ENCODE measurements at regions not wholly inside any gene's neighbourhood (a gene's known extent, or its start where the extent isn't known, plus 50 kb on each side); places are given as distances from the start of the nearest gene placed in this dataset.

DNA sequence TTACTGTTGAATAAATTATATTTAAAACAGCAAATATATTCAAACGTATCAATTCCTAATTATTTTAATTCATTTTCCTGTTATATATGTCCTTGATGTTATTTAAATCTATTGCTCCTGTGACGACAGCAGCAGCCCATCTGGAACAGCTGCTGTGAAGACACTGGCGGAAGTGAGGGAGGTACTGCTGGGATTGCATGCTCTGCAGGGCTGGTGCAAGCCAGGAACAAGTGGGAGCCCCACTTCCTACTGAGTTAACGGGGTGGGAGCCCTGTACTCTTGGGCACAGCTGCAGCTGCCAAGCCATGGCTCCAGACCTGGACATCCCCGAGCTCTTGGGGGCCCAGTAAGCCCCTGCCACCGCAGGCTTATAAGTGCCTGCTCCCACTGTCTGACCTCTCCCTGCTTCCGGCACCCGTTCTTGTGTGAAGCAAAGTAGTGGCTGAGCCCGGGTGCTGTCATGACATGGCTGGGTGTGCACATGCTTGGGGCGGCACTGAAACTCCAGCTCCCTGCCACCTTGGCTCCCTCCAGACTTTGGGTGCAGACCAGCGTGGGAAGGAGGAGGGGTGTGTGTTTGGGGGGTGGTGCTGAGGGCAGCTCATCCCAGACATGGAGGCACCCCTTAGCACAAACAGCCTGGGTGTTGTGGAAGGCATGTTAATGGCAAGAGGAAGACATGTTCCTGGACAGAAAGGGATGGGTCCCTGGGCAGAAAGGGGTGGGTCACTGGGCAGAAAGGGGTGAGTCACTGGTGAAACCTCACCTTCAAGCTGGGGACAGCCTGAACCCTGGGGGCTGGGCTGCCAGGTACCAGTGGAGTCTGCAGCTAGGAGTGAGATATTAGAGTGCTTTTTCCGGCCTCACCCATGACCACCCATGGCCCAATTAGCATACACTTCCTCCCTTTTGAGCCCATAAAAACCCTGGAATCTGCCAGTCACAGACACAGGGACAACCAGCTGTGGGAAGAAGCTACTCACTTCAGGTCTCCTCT is 1981.3 kb upstream of the IGFBP7 start:
- no peak for TF ChIP-seq POLR2A (IDR thresholded peaks at IDR 0.05)
- TF ChIP-seq, protein P1, sequence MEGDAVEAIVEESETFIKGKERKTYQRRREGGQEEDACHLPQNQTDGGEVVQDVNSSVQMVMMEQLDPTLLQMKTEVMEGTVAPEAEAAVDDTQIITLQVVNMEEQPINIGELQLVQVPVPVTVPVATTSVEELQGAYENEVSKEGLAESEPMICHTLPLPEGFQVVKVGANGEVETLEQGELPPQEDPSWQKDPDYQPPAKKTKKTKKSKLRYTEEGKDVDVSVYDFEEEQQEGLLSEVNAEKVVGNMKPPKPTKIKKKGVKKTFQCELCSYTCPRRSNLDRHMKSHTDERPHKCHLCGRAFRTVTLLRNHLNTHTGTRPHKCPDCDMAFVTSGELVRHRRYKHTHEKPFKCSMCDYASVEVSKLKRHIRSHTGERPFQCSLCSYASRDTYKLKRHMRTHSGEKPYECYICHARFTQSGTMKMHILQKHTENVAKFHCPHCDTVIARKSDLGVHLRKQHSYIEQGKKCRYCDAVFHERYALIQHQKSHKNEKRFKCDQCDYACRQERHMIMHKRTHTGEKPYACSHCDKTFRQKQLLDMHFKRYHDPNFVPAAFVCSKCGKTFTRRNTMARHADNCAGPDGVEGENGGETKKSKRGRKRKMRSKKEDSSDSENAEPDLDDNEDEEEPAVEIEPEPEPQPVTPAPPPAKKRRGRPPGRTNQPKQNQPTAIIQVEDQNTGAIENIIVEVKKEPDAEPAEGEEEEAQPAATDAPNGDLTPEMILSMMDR (IDR thresholded peaks at IDR 0.05): no peak

Measured in heart left ventricle (tissue), 13 donors.